ENCODE measurements at regions not wholly inside any gene's neighbourhood (a gene's known extent, or its start where the extent isn't known, plus 50 kb on each side); places are given as distances from the start of the nearest gene placed in this dataset.

GRCh38 chr10:91335147-91335546, 75.0 kb upstream of the HECTD2 start:
- no peak for DNase-seq

- no peak for DNase-seq
These were observed 70.4 kb upstream of the HECTD2 start for GRCh38 chr10:91339729-91340128.

GRCh38 chr10:91340613-91341362, 69.4 kb upstream of the HECTD2 start:
- peak; percentile 86 for DNase-seq

- no peak for DNase-seq
These were observed 68.5 kb upstream of the HECTD2 start for GRCh38 chr10:91341686-91342085.

- DNase-seq: no peak
These were observed 67.1 kb upstream of the HECTD2 start for GRCh38 chr10:91343010-91343409.

- no peak for DNase-seq
These were observed 65.9 kb upstream of the HECTD2 start for GRCh38 chr10:91344117-91344856.

- DNase-seq: no peak
These were observed 64.4 kb upstream of the HECTD2 start for GRCh38 chr10:91345716-91346115.

- no peak for DNase-seq
These were observed 62.6 kb upstream of the HECTD2 start for GRCh38 chr10:91347529-91347928.

- peak; percentile 46 for DNase-seq
These were observed 60.8 kb upstream of the HECTD2 start for GRCh38 chr10:91349381-91349780.

GRCh38 chr10:91350651-91351081, 59.5 kb upstream of the HECTD2 start:
- no peak for DNase-seq

GRCh38 chr10:91352760-91353159, 57.4 kb upstream of the HECTD2 start:
- DNase-seq: no peak

GRCh38 chr10:91354166-91355075, 55.7 kb upstream of the HECTD2 start:
- DNase-seq: no peak

- no peak for DNase-seq
These were observed 54.1 kb upstream of the HECTD2 start for GRCh38 chr10:91355998-91356397.

- no peak for DNase-seq
These were observed 52.6 kb upstream of the HECTD2 start for GRCh38 chr10:91357497-91357896.

Data from NCI-H226 (cell line).